ENCODE measurements at regions not wholly inside any gene's neighbourhood (a gene's known extent, or its start where the extent isn't known, plus 50 kb on each side); places are given as distances from the start of the nearest gene placed in this dataset. TPM values are rescaled to one million over a fixed set of nuclear protein-coding genes. Genes with fewer than 3 reads are reported as not detected.

DNA sequence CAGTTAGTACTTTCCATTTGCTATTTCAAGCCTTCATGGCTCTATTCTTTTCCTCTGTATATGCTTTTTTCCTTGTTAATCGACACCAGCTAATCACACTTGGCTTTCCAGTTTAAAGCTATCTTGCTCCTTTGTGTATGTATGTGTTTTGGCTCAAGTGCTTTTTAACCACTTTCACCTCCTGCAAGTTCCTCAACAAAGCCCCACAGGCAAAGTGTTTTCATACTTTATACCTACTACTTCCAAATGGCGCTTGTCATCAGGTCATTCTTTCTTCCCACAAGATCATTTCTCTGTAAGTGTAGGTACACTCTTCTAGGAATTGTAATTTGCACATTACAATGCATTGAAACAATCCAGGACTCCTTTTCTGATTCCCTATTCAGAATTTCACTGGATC is 64.0 kb upstream of the FIGN start:
- no peak overlapping the region for H3K27ac ChIP-seq (ENCODE audit: low read depth, low read length)
- ChIA-PET POLR2A (no interaction called here), CTCF (no interaction called here)
- no peak for DNase-seq (ENCODE audit: low read depth, low spot score)
- H3K4me3 ChIP-seq (ENCODE audit: low read depth, low read length) = no peak overlapping the region
- H3K27me3 ChIP-seq (ENCODE audit: control insufficient read depth, insufficient read depth, low read length) = no peaks in the 10 kb centered on the region
- H3K9me3 ChIP-seq (ENCODE audit: control insufficient read depth, insufficient read depth, low read length) = no peaks in the 10 kb centered on the region
- TF ChIP-seq, protein P1, sequence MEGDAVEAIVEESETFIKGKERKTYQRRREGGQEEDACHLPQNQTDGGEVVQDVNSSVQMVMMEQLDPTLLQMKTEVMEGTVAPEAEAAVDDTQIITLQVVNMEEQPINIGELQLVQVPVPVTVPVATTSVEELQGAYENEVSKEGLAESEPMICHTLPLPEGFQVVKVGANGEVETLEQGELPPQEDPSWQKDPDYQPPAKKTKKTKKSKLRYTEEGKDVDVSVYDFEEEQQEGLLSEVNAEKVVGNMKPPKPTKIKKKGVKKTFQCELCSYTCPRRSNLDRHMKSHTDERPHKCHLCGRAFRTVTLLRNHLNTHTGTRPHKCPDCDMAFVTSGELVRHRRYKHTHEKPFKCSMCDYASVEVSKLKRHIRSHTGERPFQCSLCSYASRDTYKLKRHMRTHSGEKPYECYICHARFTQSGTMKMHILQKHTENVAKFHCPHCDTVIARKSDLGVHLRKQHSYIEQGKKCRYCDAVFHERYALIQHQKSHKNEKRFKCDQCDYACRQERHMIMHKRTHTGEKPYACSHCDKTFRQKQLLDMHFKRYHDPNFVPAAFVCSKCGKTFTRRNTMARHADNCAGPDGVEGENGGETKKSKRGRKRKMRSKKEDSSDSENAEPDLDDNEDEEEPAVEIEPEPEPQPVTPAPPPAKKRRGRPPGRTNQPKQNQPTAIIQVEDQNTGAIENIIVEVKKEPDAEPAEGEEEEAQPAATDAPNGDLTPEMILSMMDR (IDR thresholded peaks at IDR 0.05; ENCODE audit: low read depth, low read length) = no peak

DNA sequence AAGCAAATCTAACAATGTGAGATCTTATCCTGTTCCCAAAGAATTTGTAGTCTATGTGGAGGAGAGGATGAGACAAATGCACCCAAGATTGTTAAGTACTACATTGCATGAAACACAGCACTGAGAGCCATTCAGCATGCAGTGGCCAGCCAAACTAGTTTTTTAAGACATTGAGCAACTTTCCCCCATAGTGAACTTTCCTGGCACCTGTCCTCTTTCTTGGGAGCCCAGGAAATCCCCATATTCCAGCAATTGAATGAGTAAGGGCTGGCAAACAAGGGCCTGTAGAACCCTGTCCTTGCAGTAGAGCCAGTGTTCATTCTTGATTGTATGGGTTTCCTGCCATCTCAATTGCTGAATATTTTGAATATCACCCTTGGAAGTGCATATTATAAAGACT is 58.8 kb upstream of the FIGN start:
- POLR2A ChIA-PET = no interaction called here
- Histone ChIP-seq H3K27ac (ENCODE audit: low read depth, low read length) (no peak overlapping the region), H3K9me3 (ENCODE audit: control insufficient read depth, insufficient read depth, low read length) (no peaks in the 10 kb centered on the region), H3K4me3 (ENCODE audit: low read depth, low read length) (no peak overlapping the region), H3K27me3 (ENCODE audit: control insufficient read depth, insufficient read depth, low read length) (no peaks in the 10 kb centered on the region)
- TF ChIP-seq, protein P1 (IDR thresholded peaks at IDR 0.05; ENCODE audit: low read depth, low read length) = no peak
- CTCF ChIA-PET = no interaction called here
- no peak for DNase-seq (ENCODE audit: low read depth, low spot score)

Small RNA genes in the stretch of these regions (small RNA-seq; reads per million reads assigned to genes)
- gene CYP2C56P (ENCODE audit: insufficient read length, low read depth) = not detected
